ENCODE measurements at regions not wholly inside any gene's neighbourhood (a gene's known extent, or its start where the extent isn't known, plus 50 kb on each side); places are given as distances from the start of the nearest gene placed in this dataset.
"Not testable (repeated sequence)": the region's sequence is repeated elsewhere in the genome, so short reads cannot be mapped to it uniquely, and the experiment has no call there.

DNA sequence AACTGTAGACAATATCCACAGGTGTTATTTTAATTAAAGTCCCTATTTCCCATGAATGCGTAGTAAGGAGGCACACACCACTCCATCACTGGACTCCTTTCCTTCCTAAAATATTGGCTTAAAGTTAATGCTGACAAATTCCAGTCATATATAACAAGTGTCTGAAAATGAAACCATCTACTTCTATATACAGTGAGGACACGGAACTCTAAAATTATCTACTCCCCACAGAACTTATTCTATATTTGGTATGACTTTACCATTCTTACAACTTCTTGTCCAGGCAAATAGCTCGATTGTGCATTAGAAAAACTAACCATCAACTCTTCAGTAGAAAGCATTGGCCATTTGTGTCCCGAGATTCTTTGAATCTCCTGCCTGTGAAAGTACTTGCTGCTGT lies 1560.2 kb downstream of the EFNB2 start:
- no peak for DNase-seq

DNA sequence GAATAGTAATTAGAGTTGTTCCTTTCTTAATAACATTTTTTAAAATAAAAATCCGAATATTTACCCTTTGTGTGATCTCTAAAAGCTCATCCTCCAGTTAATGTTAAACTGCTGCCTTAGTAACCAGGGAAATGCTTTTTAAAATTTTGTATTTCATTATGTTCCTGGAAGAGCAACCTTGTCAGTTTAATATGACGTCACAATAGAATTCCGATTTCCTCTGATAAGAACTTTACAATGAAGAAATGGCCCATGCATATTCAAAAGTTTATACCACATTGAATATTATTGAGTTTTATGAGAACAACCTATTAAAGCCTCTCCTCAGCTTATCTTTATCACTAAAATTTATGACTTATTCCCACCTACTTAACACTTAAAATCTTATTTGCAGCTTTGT lies 1566.6 kb downstream of the EFNB2 start:
- DNase-seq, result no peak

DNA sequence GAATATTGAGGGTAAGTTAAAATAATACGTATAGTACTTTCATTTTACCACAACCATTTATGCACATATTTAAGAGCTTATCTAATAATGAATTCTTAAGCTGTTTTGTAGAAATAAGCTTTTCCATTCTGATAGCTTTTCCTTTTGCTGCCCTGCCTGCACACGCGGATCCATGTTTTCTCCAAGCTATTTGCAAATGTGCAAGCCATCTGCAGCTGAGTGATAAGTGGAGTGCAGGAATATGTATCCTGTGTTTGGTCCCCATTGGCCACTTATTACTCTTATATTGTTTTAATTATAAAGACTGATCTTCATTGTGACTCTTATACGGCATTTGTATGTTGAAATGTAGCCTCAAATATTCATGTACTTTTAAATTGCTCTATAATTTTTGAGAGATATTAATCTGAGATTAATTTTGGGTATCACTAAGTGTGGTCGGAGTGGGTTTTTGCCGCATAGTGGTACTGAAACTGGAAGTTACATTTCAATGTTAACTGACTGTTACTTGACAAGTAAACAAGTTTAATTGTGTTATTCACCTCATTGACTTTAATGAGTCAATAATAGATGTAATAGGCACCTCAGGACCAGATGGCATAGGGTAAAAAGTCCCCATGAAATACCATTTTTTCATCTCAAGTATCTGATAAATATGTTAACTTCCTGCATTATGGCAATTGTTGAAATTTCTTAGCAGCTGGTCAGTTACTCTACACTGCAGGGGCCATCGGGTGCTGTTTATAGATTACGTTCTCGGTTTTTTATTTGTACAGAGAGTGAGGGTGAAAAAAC lies 1567.4 kb downstream of the EFNB2 start:
- no peak for DNase-seq

DNA sequence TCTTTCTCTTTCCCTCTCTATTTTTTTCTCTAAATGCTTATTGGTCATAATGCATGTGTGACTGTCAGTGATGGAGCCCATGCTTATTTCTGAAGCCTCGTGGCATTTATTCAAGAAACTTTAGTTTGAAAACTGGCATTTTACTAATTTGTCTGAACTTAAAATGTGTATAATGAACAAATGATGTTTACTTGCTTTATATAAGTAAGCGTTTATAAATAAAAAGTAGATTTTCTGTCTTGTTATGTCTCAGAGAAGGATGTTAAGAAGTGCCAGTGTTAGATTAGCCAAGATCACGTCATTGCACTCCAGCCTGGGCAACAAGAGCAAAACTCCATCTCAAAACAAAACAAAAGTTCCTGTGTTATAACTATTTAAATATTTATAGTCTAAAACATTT lies 1568.1 kb downstream of the EFNB2 start:
- DNase-seq, result no peak

DNA sequence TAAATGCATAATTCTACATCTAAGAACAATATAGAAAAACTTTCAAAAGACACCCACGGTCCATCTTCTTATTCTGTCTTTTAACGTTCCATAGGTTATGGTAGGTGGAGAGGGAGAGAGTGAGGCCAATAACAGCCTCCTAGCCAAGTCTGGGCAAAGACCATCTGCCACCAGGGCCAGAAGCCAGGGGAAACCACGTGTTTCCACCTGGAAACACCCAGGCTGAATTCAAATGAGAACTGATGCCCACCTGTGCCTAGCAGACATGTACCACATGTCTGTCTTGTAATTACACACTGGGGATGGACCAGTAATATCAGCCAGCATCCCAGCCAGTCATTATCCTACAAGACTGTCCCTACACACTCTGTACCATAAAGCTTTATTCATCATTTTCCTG lies 1573.1 kb downstream of the EFNB2 start:
- DNase-seq, result no peak

DNA sequence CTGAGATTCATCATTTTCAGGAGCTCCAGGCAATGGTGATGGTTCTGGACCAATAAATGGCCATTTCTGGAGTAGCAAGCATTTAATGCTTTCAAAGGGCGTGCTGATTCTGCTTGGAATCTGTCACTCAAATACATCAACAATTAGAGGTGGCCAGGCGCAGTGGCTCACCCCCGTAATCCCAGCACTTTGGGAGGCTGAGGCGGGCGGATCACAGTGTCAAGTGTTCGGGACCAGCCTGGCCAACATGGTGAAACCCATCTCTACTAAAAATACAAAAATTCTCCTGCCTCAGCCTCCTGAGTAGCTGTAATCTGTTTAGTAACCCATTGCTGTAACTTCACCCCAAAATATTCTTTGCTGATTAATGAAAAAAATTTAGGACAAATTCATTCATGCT lies 1574.2 kb downstream of the EFNB2 start:
- DNase-seq, result no peak

DNA sequence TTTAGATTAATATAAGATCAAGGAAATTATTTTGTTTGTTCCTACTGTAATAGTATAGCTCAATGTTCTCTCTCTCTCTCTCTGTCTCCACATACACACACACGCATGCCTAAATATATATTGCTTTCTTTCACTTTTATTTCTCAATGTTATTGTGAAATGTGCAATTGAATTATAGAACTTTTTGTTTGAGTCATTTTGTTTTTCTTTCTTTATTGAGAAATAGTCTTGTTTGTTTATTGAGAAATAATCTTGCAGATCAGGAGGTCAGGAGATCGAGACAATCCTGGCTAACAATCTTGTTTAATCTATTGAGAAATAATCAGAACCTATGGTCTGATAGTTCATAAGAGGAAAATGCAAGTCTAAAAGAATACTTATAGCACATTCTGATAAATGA lies 1581.3 kb downstream of the EFNB2 start:
- DNase-seq, result no peak

DNA sequence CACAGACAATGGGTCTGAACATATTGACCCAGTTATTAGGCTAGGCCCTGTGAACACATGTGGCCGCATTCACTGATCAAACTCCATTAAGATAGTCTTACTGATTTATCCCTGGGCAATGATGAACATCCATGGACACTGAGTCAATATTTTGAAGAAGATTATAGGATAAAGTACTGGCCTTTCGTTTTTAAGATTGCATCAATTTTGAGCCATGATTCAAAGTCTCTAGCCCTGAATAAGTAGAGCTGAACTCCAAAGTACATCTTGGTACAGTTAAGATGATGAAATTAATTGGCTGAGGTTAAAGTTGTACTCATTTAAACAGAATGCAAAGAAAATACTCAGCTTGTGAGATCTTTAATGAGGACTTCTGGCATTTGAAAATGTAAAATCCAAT lies 1581.9 kb downstream of the EFNB2 start:
- DNase-seq, result no peak

DNA sequence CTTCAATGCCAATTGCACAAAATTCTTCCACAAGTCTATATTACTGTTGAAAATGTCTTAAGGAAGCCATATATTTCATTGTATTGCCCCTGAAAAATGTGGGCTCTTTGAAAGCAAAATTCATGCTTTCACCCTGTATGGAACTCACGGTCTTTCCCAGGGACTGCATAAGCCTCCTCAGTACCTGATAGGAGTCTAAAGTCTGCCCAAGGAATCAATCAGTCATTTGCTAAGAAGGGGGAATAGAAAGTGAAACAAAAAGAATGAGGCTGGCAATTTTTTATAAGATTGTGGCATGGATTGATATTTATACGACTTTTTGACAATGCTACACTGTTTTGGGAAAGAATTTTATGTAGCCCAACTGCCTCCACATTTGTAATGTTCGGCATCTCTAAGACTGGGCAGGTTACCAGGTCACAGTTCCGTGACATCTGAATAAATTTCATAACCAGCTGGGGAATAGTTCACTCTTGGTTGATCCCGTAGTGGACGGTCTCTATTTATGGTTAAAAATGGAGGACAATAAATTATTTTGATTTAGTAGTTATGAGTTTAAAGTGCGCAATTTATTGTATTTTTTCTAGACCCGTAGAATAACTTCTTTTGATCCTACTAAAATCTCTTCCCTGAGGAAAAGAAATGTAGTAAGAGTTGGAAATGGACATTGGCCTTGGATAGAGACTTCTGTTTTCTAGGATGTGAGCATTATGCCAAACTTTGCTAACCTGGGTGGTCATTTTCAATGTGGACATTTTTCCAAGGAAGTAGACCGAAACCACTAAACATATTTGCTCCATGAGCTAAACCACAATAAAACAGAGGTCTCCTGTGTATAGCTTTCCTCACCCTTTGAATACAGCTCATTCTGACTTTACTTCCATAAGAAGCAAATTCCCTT lies 1585.4 kb downstream of the EFNB2 start:
- no peak for DNase-seq

DNA sequence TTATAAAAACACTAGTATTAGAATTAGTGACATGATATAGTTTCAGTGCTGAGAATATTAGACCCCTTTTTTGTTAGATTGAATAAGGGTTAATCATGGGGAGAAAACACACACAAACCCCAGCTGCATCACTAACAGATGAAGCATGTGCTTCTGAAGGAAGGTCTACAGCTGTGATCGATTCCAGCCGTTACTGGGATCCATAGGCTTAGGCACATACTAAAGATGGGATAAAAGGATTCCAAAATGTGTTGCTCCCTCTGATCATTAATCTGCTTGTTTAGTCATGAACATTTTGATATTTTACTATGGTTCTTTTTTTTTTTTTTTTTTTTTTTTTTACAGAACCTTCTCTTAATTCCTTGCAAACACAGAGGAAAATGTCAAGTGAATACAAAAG lies 1591.3 kb downstream of the EFNB2 start:
- no peak for DNase-seq

DNA sequence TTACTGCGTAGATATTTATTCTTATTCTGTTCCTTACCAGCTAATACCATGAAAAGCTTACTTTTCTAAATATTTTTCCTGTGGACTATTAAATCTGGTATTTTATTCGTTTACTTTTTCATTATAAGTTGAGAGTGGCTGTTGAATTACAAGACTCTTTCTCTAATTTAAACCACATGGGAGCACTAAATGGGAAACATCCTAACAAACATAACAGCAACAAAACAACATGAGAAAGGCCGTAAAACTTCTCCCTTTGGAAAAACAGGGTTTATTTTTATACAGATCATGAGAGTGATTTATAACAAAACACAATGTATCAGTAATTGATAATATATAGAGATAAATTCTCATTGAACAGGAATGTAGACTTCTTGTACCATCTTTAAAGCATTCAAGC lies 1592.1 kb downstream of the EFNB2 start:
- DNase-seq, result no peak

DNA sequence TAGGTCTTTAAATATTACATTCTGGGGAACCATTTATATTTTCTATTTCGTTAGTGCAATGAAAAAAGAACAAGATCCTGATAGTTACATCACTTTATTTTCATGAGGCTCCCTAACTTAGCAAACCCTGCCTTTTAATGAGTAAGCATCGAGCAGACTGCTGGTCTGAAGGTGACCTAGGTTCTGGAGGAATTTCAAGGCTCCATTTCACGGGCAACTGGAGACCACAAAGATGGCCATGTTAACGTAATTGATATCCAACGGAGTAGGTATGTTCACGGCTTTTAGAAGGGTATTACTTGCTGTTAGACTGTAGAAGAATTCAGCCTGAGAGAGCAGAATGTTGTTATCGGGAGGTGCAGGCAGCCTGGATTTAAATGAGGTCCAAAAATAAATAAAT lies 1597.6 kb downstream of the EFNB2 start:
- DNase-seq, result no peak

DNA sequence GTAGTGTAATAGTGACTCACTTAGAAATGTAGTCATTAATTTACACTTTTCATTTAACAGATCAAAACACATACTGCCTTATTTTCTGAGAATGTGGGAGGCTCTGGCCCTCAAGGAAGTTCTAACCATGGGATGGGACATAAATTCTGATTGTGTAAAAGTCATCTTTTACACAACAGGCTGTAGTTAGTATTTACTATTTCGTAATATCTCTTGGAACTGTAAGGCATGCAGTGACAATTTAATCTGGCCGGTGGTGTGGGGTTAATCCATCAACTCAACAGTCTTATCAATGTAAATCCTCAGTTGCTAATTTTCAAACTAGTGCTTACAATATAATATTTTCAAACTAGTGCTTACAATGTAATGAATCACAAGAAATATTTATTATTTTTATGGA lies 1599.2 kb downstream of the EFNB2 start:
- DNase-seq, result no peak

DNA sequence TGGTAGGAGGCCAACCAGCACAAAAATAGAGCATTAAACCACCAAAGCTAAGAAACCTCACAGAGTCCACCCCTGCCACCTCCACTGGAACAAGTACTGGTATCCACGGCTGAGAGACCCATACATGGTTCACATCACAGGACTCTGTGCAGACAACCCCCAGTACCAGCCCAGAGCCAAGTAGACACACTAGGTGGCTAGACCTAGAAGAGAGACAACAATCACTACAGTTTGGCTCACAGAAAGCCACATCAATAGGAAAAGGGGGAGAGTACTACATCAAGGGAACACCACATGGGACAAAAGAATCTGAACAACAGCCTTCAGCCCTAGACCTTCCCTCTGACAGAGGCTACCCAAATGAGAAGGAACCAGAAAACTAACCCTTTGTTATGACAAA lies 1614.9 kb downstream of the EFNB2 start:
- DNase-seq, result not testable (repeated sequence)

DNA sequence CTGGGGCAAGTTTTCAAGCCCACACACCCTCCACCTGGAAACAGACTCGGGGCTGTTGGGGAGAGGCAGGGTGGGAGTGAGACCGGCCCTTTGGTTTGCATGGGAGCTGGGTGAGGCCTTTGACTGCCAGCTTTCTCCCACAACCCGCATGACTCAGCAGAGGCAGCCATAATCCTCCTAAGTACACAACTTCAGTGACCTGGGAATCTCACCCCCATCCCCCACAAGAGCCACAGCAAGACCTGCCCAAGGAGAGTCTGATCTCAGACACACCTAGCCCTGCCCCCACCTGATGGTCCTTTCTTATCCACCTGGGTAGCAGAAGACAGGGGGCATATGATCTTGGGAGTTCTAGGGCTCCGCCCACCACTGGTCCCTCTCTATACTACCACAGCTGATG lies 1615.4 kb downstream of the EFNB2 start:
- DNase-seq, result no peak

DNA sequence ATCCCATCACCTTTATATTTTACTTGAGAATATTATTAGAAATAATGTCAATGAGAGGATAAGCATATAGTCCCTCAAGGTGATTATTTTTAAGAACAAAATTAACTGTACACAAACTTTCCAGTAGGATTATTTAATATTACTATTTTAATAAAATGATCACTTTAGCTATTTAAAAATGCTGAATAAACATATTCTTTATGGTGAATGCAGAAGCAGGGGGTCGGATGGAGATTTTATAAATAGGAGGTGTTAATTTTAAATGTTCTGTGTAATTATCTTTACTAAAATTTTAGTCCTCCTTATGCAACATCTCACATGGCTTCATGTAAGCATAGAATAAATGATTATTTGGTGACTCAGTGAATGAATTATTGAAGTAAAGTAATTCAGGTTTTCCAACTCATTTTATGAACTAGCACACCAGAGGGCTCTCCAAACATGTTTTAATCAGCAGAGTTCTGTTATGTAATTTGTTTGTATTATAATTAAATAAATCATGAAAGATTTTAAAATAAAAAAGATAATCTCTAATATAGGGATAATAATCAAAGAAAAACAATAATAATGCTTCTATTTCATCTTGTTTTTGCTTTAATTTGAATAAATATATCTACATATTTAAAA lies 1635.2 kb downstream of the EFNB2 start:
- DNase-seq, result no peak

DNA sequence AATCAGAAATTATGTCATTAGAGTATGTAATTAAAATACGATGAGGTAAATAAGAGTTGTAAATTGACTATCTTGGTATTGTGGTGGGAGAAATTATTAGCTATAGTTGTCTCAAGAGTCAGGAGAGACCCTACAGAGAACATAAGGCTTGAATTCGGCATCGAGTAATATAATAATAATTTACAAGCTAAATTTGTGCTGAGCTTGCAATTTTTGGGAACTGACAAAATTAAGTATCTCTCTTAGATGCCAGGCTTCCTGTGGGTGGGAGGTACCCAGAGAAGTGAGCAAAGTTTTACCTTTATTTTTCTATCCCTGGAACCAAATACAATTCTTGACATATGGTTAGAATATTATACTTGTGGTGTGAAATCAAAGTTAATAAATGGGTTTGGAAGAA lies 1637.0 kb downstream of the EFNB2 start:
- no peak for DNase-seq

DNA sequence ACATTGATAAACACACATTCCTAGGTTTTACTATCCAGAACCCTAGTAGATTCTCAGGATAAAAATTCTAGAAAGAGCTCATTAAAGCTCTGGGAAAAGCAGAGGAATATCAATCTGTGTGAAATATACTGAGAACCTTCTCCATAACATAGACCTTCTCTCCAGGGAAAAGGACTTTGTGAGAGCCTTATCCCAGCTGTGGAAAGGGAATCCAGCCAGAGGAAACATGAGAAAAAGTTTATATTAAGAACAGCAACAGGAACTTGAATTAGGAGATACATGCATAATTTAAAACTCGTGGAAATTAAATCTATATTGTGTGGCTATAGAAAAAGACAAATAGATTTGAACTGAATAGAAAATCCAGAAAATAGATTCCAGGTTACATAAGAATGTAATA lies 1639.9 kb downstream of the EFNB2 start:
- no peak for DNase-seq

DNA sequence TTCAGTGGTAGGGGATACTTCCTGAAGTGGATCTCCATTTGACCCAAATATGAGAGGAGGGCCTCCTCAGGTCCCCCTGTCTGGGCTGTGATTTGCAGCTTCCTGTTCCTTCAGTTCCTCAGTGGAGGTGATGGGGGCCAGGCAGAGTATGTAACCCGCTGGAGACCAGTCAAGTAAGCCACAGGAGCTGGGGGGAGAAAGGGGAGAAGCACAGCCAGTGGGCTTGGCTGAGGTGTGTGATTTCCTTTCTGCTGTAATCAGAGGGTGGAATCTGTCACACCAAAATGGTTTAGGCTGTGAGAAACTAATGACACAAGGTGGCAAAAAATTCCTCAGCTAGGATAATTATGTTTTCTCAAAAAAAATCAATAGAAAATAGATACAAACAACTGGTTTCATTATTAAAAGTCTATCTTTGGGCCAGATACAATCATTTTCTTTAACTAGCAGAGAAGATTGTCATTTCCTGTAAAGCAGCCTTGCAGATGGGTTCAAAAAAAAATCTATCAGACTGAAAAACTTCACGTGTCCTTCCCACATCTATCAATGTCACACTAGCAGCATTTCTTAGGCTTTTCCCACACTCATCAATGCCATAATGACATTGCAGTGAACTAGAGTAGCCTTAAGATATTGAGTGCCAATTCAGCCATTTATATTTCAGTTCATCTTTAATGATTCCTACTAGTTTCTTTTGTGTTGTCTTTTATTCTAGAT lies 1660.3 kb downstream of the EFNB2 start:
- DNase-seq, result no peak

DNA sequence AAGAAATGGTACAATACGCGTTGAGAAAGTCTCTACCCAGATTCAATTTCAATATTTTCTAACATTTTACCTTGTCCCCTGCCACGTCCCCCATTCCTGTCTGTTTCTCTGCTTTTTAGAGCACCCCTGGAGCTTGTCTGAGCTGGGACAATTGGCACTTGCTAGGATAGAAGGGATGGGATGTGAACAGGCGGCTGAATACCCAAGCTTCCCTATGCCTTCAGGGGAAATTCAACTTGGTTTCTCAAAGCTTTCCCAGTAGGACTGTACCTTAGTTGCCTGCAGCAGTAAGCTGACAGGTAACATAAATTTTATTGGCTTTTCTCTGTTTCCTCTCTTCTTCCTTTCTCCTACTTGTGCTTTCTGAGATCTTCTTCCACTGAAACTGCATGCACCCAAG lies 1663.3 kb downstream of the EFNB2 start:
- no peak for DNase-seq

DNA sequence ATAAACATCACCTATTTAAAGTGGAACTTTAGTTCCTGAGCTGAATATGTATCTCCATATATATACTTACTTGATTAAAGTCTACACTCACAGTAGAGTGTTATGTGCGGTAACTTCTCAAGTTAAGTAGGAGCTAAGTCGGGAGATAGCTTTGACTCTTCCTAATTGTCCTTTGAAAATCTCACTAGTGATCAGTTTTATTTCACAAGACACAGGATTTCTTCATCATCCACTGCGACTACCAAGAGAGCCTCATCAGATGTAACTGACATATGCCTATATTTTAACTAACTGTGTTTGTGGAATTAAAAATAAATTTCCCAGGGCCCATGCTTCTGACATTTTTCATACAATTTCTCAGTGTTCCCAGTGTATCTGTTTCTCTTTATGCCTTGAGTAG lies 1664.0 kb downstream of the EFNB2 start:
- DNase-seq, result no peak

DNA sequence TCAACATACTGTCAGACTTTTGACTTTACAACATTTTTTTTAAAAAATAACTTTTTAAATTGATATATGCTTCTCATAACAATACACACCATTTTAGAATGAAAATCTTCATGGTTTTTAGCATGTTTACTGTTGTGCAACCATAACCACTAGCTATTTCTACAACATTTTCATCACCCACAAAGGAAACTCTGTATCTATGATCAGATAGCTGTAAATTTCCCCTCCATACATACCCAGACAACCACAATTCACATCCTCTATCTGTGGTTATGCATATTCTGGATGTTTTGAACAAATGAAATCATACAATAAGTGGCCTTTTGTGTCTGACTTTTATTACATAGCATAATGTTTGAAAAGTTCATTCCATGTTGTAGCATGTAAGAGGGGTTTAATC lies 1666.0 kb downstream of the EFNB2 start:
- no peak for DNase-seq

DNA sequence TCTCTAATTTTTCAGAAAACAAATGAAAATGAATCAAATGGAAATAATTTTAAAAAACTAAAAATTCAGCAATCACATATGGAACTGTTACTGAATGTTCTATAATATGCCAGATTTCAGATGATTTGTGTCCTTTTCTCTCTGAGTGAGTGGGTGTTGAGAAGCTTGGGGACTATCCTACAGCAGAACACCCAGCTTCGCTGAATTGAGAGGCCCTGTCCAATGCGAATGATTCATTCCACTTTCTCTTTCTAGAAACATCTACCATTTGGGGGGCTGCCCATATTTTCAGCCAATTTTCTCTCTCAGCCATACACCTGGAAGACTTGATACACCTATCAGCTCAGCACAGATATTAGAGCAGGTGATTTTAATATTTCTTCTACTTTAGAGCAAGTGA lies 1666.7 kb downstream of the EFNB2 start:
- no peak for DNase-seq
